ENCODE measurements at regions not wholly inside any gene's neighbourhood (a gene's known extent, or its start where the extent isn't known, plus 50 kb on each side); places are given as distances from the start of the nearest gene placed in this dataset.
"Not testable (repeated sequence)": the region's sequence is repeated elsewhere in the genome, so short reads cannot be mapped to it uniquely, and the experiment has no call there.

- no peak for DNase-seq (ENCODE audit: low spot score)
Observed at GRCh38 chr2:67096886-67097285, 300.2 kb upstream of the ETAA1 start.

- DNase-seq (ENCODE audit: low spot score): no peak
Observed at GRCh38 chr2:67103157-67103556, 294.0 kb upstream of the ETAA1 start.

GRCh38 chr2:67108231-67108630, 288.9 kb upstream of the ETAA1 start:
- no peak for DNase-seq (ENCODE audit: low spot score)

- no peak for DNase-seq (ENCODE audit: low spot score)
Observed at GRCh38 chr2:67124531-67124930, 272.6 kb upstream of the ETAA1 start.

GRCh38 chr2:67130531-67131256, 266.4 kb upstream of the ETAA1 start:
- no peak for DNase-seq (ENCODE audit: low spot score)

GRCh38 chr2:67131257-67131609, 265.9 kb upstream of the ETAA1 start:
- no peak for DNase-seq (ENCODE audit: low spot score)

GRCh38 chr2:67132441-67132940, 264.6 kb upstream of the ETAA1 start:
- DNase-seq (ENCODE audit: low spot score): not testable (repeated sequence)

- no peak for DNase-seq (ENCODE audit: low spot score)
Observed at GRCh38 chr2:67135208-67135607, 261.9 kb upstream of the ETAA1 start.

- DNase-seq (ENCODE audit: low spot score): no peak
Observed at GRCh38 chr2:67137699-67138098, 259.4 kb upstream of the ETAA1 start.

GRCh38 chr2:67142071-67142470, 255.1 kb upstream of the ETAA1 start:
- DNase-seq (ENCODE audit: low spot score): no peak

- DNase-seq (ENCODE audit: low spot score): no peak
Observed at GRCh38 chr2:67142741-67143140, 254.4 kb upstream of the ETAA1 start.

GRCh38 chr2:67145851-67146250, 251.3 kb upstream of the ETAA1 start:
- DNase-seq (ENCODE audit: low spot score): no peak

GRCh38 chr2:67156796-67157195, 240.3 kb upstream of the ETAA1 start:
- no peak for DNase-seq (ENCODE audit: low spot score)

- no peak for DNase-seq (ENCODE audit: low spot score)
Observed at GRCh38 chr2:67158718-67159117, 238.4 kb upstream of the ETAA1 start.

- DNase-seq (ENCODE audit: low spot score): peak; percentile 48
Observed at GRCh38 chr2:67159929-67160328, 237.2 kb upstream of the ETAA1 start.

- DNase-seq (ENCODE audit: low spot score): no peak
Observed at GRCh38 chr2:67164771-67165522, 232.2 kb upstream of the ETAA1 start.

GRCh38 chr2:67165523-67165990, 231.6 kb upstream of the ETAA1 start:
- DNase-seq (ENCODE audit: low spot score): no peak

- not testable (repeated sequence) for DNase-seq (ENCODE audit: low spot score)
Observed at GRCh38 chr2:67166511-67166910, 230.6 kb upstream of the ETAA1 start.

- DNase-seq (ENCODE audit: low spot score): no peak
Observed at GRCh38 chr2:67169417-67170140, 227.6 kb upstream of the ETAA1 start.

- DNase-seq (ENCODE audit: low spot score): no peak
Observed at GRCh38 chr2:67179526-67179925, 217.6 kb upstream of the ETAA1 start.

GRCh38 chr2:67180841-67181240, 216.3 kb upstream of the ETAA1 start:
- no peak for DNase-seq (ENCODE audit: low spot score)

GRCh38 chr2:67182884-67183283, 214.2 kb upstream of the ETAA1 start:
- DNase-seq (ENCODE audit: low spot score): no peak

All from H4 (cell line).